ENCODE measurements at regions not wholly inside any gene's neighbourhood (a gene's known extent, or its start where the extent isn't known, plus 50 kb on each side); places are given as distances from the start of the nearest gene placed in this dataset.

DNA sequence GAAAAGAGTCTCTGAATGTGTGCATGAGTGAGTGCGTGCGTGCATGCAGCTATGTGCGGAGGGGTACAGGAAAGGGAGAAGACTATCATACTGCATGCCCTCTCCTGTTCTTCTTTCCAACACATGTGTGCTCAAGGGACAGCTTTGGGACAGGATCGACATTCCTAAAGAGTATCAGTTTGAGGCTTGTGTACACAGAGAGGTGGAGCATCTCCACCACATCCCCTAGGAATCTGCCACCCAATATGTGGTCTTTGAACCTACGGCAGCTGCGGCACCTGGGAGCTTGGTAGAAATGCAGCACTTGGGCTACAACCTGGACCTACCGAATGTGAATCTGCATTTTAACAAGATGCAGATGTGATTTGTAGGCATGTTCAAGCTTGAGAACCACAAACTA is 132.3 kb upstream of the GLRA1 start:
- TF ChIP-seq HNF4A (conservative IDR thresholded peaks at IDR 0.05) (no peak), FOXA1 (IDR thresholded peaks at IDR 0.05) (no peak)
- TF ChIP-seq, protein P1, sequence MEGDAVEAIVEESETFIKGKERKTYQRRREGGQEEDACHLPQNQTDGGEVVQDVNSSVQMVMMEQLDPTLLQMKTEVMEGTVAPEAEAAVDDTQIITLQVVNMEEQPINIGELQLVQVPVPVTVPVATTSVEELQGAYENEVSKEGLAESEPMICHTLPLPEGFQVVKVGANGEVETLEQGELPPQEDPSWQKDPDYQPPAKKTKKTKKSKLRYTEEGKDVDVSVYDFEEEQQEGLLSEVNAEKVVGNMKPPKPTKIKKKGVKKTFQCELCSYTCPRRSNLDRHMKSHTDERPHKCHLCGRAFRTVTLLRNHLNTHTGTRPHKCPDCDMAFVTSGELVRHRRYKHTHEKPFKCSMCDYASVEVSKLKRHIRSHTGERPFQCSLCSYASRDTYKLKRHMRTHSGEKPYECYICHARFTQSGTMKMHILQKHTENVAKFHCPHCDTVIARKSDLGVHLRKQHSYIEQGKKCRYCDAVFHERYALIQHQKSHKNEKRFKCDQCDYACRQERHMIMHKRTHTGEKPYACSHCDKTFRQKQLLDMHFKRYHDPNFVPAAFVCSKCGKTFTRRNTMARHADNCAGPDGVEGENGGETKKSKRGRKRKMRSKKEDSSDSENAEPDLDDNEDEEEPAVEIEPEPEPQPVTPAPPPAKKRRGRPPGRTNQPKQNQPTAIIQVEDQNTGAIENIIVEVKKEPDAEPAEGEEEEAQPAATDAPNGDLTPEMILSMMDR (IDR thresholded peaks at IDR 0.05; ENCODE audit: low read depth, low read length, missing input control): no peak

Measured in liver (tissue), 3 donors.